Liver (tissue), 3 donors: ENCODE measurements at regions not wholly inside any gene's neighbourhood (a gene's known extent, or its start where the extent isn't known, plus 50 kb on each side); places are given as distances from the start of the nearest gene placed in this dataset.
"Not testable (repeated sequence)": the region's sequence is repeated elsewhere in the genome, so short reads cannot be mapped to it uniquely, and the experiment has no call there.

Experiments
- FOXA1 ChIP-seq: IDR thresholded peaks from 2 replicates; pipeline ENCODE4 v1.6.1; 2016; ENCODE audit warnings: antibody characterized with exemption
- FOXA2 ChIP-seq: IDR thresholded peaks from 2 replicates; pipeline ENCODE4 v1.6.1; 2016; ENCODE audit warnings: antibody characterized with exemption
- HNF4A ChIP-seq, 2 donors: conservative IDR thresholded peaks; 2 replicates each; pipeline ENCODE4 v1.6.1; 2016; ENCODE audit warnings: antibody characterized with exemption in 2 of 2, mild to moderate bottlenecking in 2 of 2
- RAD21 ChIP-seq, 2 donors: IDR thresholded peaks; 2 replicates each; pipeline ENCODE4 v1.6.1; 2016; ENCODE audit warnings: antibody characterized with exemption in 2 of 2, mild to moderate bottlenecking in 2 of 2
- SP1 ChIP-seq: IDR thresholded peaks from 2 replicates; pipeline ENCODE4 v1.6.1; 2018; ENCODE audit warnings: antibody characterized with exemption, mild to moderate bottlenecking
- TAF1 ChIP-seq: conservative IDR thresholded peaks from 2 replicates; pipeline ENCODE4 v1.6.1; 2016; ENCODE audit warnings: antibody characterized with exemption, mild to moderate bottlenecking
- YY1 ChIP-seq: IDR thresholded peaks from 2 replicates; pipeline ENCODE4 v1.6.1; 2016; ENCODE audit warnings: antibody characterized with exemption, mild to moderate bottlenecking
- TF ChIP-seq, protein P1 (sequence below): fragments of 150-350 bp; IDR thresholded peaks from 2 replicates; pipeline ENCODE4 v1.5.1; 2017; ENCODE audit warnings: improper control_type of control experiment, low read depth, low read length; ENCODE audit not compliant: missing input control
- donor health status: healthy.
- donor health status: healthy.

DNA sequence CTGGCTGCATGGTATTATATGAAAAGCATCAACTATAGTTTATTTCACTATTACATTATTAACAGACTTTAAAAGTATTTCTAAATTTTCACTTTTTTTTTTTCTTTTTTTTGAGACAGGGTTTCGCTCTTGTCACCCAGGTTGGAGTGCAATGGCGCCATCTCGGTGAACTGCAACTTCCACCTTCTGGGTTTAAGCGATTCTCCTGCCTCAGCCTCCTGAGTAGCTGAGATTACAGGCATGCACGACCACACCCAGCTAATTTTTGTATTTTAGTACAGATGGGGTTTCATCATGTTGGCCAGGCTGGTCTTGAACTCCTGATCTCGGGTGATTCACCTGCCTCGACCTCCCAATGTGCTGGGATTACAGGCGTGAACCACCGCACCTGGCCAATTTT, 115.4 kb upstream of the SPOPL start:
- TF ChIP-seq SP1; FOXA2; TAF1; YY1; FOXA1; HNF4A (conservative IDR thresholded peaks at IDR 0.05); RAD21 (IDR thresholded peaks at IDR 0.05): not testable (repeated sequence)
- TF ChIP-seq, protein P1, sequence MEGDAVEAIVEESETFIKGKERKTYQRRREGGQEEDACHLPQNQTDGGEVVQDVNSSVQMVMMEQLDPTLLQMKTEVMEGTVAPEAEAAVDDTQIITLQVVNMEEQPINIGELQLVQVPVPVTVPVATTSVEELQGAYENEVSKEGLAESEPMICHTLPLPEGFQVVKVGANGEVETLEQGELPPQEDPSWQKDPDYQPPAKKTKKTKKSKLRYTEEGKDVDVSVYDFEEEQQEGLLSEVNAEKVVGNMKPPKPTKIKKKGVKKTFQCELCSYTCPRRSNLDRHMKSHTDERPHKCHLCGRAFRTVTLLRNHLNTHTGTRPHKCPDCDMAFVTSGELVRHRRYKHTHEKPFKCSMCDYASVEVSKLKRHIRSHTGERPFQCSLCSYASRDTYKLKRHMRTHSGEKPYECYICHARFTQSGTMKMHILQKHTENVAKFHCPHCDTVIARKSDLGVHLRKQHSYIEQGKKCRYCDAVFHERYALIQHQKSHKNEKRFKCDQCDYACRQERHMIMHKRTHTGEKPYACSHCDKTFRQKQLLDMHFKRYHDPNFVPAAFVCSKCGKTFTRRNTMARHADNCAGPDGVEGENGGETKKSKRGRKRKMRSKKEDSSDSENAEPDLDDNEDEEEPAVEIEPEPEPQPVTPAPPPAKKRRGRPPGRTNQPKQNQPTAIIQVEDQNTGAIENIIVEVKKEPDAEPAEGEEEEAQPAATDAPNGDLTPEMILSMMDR, result not testable (repeated sequence)
